Midbrain (tissue), 1 donor: ENCODE measurements at regions not wholly inside any gene's neighbourhood (a gene's known extent, or its start where the extent isn't known, plus 50 kb on each side); places are given as distances from the start of the nearest gene placed in this dataset.

Experiments used
- DNase-seq: peaks from one replicate; lab custom pipeline; 2025; lab: John Stamatoyannopoulos, UW

DNA sequence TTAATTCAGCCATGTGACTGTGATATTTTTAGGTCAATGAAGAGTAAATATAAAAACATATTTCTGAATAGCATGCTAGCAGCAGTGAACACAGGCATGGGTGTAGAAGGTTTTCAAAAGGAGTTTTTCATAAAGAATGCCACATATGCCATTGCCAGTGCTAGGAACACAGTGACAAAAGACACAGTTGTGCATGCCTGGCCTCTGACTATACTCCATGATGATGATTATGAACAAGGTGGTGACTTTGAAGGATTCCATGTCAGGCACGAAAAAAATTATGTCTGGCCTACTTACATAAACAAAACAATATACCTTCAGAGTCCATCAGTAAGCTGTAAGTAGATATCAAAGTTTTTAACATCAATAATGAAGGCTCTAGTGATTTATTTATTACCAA lies 438.7 kb downstream of the TLE1 start:
- DNase-seq = no peak

DNA sequence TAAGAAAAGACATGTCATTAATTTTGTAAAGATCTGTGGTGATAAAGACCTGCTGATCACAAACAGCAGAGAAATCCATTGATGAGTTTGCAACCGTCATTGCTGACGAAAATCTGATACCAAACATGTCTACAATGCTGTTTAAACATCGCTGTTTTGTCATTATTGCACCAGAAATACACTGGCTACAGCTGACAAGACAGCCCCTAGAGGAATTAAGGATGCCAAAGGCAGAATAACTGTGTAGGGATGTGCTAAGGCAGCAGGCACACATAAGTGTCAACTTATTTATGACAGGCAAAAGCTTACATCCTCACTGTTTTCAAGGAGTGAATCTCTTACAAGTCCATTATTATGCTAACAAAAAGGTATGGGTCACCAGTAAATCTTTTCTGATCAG lies 439.3 kb downstream of the TLE1 start:
- DNase-seq = no peak

DNA sequence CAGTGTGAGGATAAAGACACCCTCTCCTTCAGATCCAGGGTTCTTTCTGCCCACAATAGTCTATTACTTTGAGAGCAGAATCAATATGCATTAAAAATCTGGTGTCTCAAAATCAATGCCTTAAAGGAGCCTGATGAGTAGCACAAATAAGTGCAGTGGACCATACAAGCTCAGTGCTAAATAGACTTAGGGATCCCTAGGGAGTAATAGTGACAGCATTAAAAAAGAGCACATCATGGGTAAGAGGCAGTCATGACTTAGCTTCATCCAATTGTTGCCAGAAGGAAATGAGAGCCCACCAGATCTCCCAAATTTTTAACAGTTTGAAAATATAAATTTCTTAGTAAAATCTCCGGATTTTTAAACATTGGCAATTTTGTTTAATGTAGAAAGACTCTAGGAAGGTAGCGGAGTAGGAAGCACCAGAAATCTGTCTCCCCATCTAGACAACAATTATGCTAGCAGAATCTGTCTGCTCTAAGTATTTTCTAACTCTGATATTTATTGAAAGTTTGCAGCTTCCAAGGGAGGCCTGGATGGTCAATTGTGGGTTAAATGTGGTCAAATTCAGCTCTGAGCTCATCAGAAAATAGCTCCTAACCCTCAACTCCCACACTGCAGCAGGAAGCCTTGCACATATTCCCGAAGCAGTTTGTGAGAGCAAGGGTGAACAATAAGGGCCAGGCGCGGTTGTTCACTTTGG lies 443.9 kb downstream of the TLE1 start:
- DNase-seq = no peak

DNA sequence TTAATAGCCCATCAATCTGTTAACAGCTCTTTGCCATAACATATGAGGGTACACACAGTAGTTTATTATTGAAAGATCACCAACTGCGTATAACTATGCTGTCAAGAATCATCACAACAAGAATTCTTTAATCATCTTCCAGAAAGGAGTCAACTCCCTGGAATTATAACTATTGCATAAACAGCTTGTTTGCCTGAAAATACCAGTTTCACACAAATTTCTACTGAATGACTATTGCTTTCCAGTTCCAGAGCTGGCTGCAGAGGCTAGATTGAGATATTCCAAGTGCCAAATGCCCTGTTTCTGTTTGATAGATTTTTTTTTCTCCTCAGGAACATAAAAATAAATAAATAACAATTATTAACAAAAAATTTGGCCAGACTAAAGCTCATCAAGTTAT lies 444.7 kb downstream of the TLE1 start:
- DNase-seq = no peak

DNA sequence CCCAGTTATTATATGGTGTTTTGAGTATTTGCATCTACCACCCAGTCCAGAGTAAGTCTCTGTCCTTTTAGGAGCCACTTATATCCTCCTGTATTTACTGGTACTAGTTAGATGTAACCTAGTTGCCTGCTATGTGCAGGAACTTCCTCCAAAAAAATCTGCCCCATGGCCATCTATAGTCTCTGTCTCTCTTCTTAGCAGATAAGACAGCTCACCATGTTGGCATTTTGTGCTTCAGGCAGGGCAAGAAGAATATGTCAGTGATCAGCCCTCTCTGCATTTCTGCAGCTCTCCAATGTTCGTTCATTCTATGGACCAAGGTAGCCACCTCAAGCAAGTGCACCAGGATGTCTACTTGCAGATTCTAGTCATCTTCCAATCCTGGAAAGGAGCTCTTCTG lies 446.5 kb downstream of the TLE1 start:
- DNase-seq = no peak

DNA sequence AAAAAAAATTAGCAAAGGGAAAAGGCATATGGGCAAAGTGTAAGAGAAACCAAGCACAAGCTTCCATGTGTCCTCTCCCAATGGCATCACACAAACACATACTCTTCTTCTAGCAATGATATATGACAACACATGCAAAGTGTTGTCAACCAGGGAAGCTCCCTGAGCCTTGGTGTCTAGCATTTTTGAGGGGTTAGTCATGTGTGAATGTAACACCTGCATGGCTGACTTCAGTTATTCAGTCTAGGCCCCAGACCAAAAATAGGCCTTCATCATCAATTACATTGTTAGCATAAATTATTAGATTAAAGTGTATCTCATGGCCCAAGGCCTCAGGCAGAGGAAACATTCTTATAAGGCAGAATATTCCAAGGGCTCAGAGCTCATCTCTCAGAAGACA lies 450.0 kb downstream of the TLE1 start:
- no peak for DNase-seq

DNA sequence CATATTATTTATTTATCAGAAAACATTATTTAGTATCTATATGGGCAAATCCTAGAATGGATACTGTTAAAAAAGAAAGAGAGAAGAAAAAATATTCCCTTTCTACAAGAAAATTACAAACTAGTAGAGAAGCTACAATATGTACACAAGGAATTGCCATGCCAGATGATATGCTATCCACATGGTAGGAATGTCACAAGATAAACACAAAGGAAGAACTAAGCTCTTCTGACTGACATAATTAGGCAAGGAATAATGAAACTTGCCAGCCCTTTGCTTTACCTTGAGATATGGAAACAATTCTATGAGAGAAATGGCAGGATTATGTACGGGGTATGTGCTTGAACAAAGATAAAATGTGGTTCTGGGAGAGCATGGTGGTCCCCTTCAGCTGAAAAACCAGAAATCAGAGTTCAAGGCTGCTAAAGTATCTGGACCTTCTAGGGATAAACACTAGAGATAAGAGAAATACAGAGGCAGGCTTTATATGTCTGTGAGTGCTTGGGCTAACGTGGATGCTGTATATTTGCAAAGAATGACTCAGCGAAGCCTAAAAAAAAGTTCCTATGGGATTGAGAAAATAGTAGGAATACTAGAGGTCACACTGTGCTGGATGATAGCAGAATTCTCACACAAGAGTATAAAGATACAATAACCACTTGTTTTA lies 451.6 kb downstream of the TLE1 start:
- DNase-seq = no peak

DNA sequence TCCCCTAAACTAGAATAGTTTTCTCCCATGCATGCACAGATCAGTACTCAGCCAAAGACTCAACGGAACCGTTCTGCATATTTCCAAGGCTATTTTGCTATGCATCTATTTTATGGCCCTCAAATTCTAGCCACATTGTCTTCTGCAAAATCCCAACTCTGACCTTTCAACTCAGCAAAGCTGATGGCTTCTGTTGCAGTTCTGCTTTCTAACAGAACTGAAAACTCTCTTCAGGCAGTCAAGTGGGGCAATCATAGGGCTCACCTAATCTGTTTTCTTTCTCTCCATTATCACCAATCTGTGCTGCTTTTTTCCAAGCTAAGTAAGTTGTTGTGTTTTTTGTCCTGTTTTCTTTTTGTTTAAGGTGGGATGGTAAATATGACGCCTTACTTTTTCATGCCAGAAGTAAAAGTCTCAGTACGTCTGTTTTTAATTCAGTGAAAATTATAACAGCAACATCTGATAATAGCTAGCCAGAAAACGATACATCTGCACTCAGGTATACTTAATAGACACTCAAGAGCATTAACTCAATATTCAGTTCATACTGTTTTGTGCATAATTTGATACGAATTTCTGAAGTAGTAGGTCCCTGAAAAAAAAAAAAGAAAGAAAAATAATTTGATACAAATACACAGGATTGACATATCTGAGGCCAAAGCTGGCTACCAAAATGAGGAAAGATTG lies 454.3 kb downstream of the TLE1 start:
- no peak for DNase-seq

DNA sequence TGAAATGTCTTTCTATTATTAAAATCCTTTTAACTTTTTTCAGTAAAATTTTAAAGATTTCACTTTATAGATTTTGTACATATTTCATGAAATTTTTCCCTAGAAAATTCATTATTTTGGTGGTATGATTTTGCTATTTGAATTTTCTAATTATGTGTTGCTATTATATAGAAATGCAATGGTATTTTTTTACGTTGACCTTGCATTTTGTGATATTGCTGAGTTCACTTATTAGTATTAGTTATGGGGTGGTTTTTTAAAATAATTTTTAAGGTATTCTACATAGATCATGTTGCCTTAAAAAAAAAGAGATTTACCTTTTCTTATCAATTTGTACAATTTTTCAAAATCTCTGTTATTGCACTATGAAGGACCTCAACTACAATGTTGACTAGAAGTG lies 458.3 kb downstream of the TLE1 start:
- DNase-seq = no peak

DNA sequence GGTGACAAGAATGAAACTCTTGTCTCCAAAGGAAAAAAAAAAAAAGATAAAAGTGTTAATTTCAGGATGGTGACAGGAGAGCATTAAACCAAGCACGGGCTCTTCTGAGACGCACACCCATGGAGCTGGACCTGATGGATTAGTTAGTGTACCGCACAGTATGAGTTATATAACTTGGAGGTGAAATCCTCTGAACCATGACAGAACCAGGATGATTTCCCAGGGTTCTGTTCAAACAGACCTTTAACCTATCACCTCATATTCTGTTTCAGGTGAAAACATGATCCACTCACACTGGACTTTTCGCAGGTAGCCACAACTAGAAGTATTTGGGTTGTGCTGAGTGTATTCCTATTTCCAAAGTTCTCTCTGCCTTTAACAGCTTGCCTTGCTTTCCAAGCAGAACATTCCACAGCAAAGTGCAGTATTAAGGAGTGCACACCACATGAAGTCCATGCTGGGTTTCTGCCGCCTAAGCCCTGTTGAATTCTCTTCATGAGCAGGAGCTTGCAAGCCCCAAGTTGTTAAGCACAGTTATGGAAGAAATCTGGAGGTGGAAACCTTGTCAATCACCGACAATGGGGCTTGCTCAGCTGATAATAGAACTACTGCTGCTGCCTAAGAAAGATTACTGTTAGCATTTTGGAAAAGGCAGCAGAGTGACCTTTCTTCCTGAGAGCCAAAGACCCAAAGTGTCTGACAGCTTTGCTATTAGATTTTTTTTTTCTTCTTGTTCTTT lies 461.7 kb downstream of the TLE1 start:
- no peak for DNase-seq

DNA sequence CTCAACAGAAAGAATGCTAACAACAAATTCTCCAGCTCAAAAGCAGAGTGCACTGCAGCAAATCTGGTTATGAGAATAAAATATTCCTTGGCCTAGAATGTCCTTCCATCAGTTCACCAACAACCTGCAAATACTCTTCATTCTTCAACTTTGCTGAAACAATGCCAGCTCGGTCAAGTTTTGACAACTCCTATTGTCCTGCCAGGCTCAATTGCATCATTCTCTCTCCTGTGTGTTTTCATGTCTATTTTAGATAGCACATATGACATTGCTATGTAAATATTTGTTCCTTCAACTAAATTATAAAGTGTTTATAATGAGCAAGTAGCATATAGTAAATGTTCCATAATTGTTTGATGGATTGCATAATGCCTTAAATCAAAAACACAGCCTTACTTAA lies 463.8 kb downstream of the TLE1 start:
- no peak for DNase-seq

DNA sequence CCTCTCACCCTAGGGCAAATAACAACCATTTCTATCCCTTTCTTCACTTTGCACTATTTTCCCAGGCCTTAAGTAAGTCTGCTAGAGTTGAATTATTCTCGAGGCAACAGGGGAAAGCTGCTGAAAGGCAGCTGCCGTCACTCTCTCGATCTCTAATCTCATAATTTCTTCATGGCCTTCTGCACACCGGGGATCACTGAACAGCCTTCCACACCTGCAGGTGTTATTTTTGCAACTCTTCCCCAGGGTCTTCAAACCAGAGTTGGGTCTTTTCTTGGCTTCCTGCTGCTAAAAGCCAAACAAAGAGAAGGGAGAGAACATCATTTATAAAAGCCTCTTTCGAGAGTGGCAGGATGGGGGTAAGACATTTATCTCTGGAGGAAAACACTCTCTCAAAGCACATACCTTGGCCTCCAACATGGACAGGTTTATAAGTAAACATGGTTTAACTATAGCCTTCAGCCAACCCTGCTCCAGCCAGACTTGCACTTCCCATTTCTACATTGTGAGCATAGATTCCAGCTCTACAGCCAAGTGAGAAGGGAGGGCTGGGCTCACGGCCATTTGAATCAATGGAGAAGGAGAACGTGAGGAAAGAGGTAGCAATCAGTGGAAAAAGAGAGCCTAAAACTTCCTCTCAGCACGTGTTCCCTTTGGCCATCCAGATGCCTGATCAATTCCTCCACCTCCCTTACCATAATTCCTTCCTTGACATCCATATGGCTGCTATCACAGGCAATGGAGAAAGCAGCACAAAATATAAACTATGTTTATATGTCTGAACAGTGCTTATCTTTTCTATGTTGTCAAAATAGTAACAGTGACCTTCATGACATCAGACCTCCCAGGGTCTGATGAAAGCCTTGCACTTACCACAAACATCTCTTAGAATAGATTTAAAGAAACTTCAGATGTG lies 464.9 kb downstream of the TLE1 start:
- no peak for DNase-seq

DNA sequence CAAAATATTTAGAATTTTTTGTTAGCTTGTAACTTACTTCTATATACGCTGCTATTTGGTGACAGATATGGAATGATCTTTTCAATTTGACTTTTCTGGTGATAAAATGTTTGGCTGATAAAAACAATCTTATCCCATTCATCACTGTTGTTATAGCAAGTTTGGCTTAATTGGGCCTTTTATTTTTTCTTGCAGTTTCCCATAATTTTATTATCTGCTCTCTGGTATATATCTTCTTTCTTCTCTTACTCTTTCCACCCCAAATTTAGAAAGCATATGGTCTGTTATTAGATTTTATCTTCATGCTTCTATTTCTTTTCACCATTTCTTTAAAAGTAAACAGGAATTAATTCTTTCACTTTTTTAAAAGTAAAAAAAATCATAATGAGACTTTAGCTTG lies 474.4 kb downstream of the TLE1 start:
- DNase-seq = no peak

DNA sequence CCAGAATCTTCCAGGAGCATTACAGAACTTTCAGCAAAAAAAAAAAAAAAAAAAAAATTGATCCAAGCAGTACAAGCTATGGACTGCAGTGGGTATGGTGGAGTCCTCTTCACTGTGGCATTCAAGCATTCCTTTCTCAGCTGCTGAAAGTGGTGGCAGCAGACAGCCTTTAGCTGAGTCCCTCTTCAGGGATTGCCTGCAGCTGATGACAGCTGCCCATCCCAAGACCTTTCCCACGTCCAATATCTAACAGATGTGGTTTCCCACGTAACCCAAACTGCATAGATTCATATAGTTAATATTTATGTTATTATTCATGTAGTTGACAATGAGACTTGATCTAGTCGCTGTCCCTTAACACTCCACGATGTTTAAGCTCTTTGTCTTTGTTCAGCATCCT lies 475.9 kb downstream of the TLE1 start:
- no peak for DNase-seq

DNA sequence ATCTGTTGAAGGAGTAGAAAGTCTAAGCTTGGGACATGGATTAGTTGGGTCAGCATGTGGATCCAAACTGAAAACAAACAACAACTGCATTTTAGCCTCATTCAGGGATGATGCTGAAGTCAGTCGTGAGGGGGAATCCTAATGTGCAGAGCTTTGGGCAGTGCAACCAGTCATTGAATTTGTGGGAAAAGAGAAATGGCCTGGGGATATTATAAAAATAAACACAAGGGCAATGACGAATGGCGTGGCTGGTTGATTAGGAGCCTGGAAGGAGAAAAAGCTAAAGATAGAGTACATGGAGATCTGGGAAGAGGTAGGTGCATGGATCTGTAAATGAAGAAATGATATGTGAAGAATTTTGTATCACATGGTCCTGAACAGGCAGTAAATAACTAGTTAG lies 477.6 kb downstream of the TLE1 start:
- DNase-seq = no peak

DNA sequence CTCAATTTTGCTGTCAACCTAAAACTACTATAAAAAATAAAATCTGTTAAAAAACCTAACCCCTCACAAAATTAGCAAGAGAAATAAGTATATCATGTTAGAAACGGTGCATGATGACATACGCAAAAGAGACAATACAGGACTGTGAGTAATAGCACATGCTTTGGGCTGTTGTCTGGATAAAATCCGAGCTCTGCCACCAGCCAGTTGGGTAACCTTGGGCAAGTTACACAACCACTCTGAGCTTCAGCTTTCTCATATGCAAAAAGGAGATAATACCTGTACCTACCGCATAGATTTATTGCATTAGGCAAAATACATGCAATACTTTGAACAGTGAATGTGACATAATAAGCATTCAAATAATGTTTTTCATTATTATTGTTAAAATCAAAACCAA lies 481.7 kb downstream of the TLE1 start:
- DNase-seq = no peak

DNA sequence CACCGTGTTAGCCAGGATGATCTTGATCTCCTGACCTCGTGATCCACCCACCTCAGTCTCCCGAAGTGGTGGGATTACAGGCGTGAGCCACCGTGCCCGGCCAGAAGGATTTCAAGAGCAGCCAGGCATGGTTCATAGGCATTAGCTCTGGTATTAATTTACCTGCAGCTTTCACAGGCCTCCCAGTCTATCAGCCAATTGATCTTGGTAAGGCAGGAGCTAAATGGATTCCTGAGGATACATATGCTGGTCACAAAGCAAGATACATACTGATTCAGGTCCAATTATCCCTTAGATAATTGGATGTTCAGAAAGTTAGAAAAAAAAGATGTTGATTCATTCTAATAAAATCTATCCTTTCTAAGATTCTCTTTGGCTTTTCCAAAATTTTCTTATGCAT lies 487.1 kb downstream of the TLE1 start:
- DNase-seq = no peak

DNA sequence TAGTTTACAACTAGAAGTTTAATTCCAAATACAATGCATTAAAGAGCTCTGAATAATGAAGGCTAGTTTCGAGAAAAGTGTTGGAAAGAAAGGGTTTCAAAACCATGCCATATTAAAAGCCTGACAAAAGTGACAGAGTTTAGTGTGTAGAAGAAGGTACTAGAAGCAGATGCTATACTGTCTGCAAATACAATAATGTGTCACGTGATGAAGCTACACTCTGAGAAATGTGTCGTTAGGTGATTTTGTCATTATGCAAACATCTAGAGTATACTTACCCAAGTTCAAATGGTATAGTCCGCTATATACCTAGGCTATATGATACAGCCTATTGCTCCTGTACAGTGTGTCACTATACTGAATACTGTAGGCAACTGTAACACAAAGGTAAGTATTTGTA lies 494.1 kb downstream of the TLE1 start:
- DNase-seq = no peak

DNA sequence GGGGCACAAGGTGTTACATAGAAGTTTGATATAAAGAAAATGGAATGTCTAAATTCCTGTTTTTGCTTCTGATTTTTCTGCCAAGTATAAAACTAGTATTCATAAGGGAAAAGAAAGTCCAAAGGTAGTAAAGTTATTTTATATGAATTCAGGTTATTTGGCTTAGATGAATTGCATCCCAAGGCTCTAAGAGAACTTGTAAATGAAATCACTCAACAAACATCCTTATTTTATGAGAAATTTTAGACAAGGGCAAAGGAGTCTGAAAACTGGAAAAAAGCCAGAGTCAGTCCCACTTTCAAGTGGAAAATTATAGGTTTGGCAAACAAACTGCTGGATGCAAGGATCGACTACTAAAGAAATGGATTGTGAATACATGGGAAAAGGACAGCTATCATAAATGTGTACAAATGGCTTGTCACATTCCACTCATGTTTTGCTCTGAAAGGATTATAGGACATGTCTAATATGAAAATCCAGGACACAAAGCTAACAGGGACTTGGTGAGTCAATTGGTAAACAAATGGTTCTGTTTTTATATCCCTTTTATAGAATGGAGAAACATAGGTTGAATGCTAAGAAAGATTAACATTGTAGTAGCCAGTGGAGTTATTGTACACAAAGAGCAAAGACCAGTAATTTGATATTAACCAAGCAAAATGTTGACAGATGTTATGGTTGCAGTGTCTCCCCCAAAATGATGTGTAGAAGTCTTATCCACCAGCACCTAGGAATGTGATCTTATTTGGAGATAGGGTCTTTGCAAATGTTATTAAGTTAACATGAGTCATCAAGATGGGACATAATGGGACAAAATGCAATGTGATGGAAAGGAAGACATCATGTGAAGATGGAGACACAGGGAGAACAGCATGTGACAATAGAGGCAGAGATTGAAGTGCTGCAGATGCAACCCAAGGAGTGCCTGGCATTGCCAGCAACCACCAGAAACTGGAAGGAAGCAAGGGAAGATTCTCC lies 495.7 kb downstream of the TLE1 start:
- no peak for DNase-seq

DNA sequence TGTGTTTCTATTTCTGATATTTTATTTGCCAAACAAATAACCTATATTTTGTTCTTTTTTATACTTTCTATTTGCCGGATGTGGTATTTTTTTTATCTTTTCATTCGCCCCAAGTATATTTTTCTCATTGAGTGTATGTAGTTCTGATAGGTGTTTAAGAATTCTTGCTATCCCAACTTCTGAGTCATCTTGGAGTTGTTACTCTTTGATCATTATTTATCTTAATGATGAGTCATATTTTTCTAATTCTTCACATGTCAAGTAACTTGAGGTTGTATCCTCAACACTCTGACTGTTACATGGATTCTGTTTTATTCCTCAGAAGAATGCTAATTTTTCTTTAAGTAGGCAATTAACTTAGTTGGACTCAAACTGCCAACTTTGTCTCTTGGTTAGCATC lies 498.1 kb downstream of the TLE1 start:
- no peak for DNase-seq

DNA sequence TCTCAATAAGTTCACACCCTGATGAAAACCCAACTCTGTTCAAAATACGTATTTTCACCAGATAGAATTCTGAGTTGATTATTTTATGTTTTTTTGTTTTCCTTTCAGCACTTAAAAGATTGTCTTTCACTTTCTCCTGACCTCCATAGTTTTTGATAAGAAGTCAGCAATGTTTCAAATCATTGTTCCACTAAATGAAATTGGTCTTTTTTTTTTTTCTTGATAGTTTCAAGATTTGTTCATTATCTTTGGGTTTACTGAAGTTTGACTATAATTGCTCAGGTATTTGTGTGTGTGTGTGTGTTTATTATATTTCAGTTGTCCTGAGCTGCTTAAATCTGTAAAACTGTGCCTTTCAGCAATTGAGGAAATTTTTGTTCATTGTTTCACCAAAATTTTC lies 498.7 kb downstream of the TLE1 start:
- DNase-seq = no peak
